GM12878 (cell line): ENCODE measurements at regions not wholly inside any gene's neighbourhood (a gene's known extent, or its start where the extent isn't known, plus 50 kb on each side); places are given as distances from the start of the nearest gene placed in this dataset.
A peak's percentile ranks its signal among the peaks of the same experiment; 100 is the strongest.

Experiments used
- ATAC-seq: fragments of 200-7000 bp; cut with Tn5 transposase; 3 replicates; pipeline ENCODE4 v1.9.1; 2020; ENCODE audit warnings: mild to moderate bottlenecking, moderate library complexity
- BruUV-seq: library from RNA; stranded (reverse); fragments of 400-500 nt; replicated peaks from 2 replicates; lab custom pipeline; 2021; lab: Mats Ljungman, UMichigan
- CTCF ChIA-PET: fragments of 300-600 bp; sonication (Branson Sonifier 250); formaldehyde crosslinking; extraction: SDS; loops from one replicate; lab custom pipeline; 2021; ENCODE audit warnings: inconsistent platforms; lab: Yijun Ruan, JAX
- POLR2A ChIA-PET: fragments of 350-600 bp; formaldehyde crosslinking; extraction: SDS; loops from one replicate; lab custom pipeline; 2021; ENCODE audit warnings: inconsistent platforms; lab: Charles Lee
- RAD21 ChIA-PET: fragments of 300-600 bp; sonication (Branson Sonifier 250); formaldehyde crosslinking; loops from one replicate; lab custom pipeline; 2023; ENCODE audit warnings: antibody characterized with exemption; ENCODE audit not compliant: unreplicated experiment; lab: Charles Lee
- SMC1A ChIA-PET: fragments of 300-600 bp; sonication (Branson Sonifier 250); formaldehyde crosslinking; loops from one replicate; lab custom pipeline; 2023; ENCODE audit not compliant: unreplicated experiment, uncharacterized antibody; lab: Charles Lee
- DNase-seq: peaks from one replicate; pipeline ENCODE4 v3.0.0-alpha.2; 2011; ENCODE audit warnings: low read depth, low spot score
- FAIRE-seq: peaks from 3 replicates; lab custom pipeline; 2011; peaks lifted over from hg19 to GRCh38; lab: Jason Lieb, UNC
- H2AFZ ChIP-seq: 2 replicates; pipeline ENCODE4 v1.6.0; 2011; ENCODE audit warnings: low read depth, low read length, control low read depth; ENCODE audit not compliant: control insufficient read depth
- H3K27ac ChIP-seq: 2 replicates; pipeline ENCODE4 v1.5.1; 2011; ENCODE audit warnings: control low read depth; ENCODE audit not compliant: control insufficient read depth, insufficient read depth
- H3K27me3 ChIP-seq, 2 experiments: replicated peaks in 1 of 2; 2 replicates each; pipeline versions ENCODE4 v1.6.0 to v1.6.1; 2011; ENCODE audit warnings: low read length in 1 of 2; ENCODE audit not compliant: control insufficient read depth in 2 of 2, insufficient read depth in 2 of 2
- H3K36me3 ChIP-seq, 2 experiments: 2 replicates each; pipeline ENCODE4 v1.5.1; 2011; ENCODE audit warnings: low read length in 1 of 2; ENCODE audit not compliant: control insufficient read depth in 2 of 2, insufficient read depth in 2 of 2
- H3K4me1 ChIP-seq: 2 replicates; pipeline ENCODE4 v1.6.1; 2011; ENCODE audit warnings: mild to moderate bottlenecking, low read length, moderate library complexity, mixed read lengths; ENCODE audit not compliant: control insufficient read depth, insufficient read depth
- H3K4me2 ChIP-seq: 2 replicates; pipeline ENCODE4 v1.6.0; 2011; ENCODE audit warnings: control low read depth; ENCODE audit not compliant: control insufficient read depth, insufficient read depth
- H3K4me3 ChIP-seq: fragments of 200-600 bp; sonication (generic); 2 replicates; pipeline ENCODE4 v1.5.1; 2016
- H3K79me2 ChIP-seq: 2 replicates; pipeline ENCODE4 v1.6.0; 2011; ENCODE audit warnings: low read length; ENCODE audit not compliant: control insufficient read depth, insufficient read depth
- H3K9ac ChIP-seq: 2 replicates; pipeline ENCODE4 v1.8.0; 2011; ENCODE audit warnings: low read length, control low read depth, mixed read lengths; ENCODE audit not compliant: control insufficient read depth, insufficient read depth
- H3K9me3 ChIP-seq: replicated peaks from 3 replicates; pipeline ENCODE4 v1.5.1; 2011; ENCODE audit warnings: mild to moderate bottlenecking, low read length; ENCODE audit not compliant: control insufficient read depth, insufficient read depth
- H4K20me1 ChIP-seq: 2 replicates; pipeline ENCODE4 v1.6.0; 2011; ENCODE audit not compliant: control insufficient read depth, insufficient read depth
- CTCF ChIP-seq, 3 experiments: IDR thresholded peaks in 2 of 3; conservative IDR thresholded peaks in 1 of 3; 2 replicates each; pipeline ENCODE4 v1.5.1; 2011; ENCODE audit warnings: low read depth in 3 of 3, low read length in 3 of 3, mild to moderate bottlenecking in 3 of 3, control low read depth in 2 of 3, moderate library complexity in 2 of 3, inconsistent platforms in 1 of 3, mixed read lengths in 1 of 3; ENCODE audit not compliant: control insufficient read depth in 2 of 3, insufficient read depth in 1 of 3; ENCODE audit errors: extremely low read depth in 1 of 3
- E2F4 ChIP-seq: IDR thresholded peaks from 2 replicates; pipeline ENCODE4 v1.6.1; 2012; ENCODE audit warnings: low read depth, low read length, improper control_type of control experiment
- MLLT1 ChIP-seq: fragments of 450-650 bp; IDR thresholded peaks from 2 replicates; pipeline ENCODE4 v1.6.1; 2016; ENCODE audit warnings: mild to moderate bottlenecking
- NR2C1 ChIP-seq: fragments of 450-650 bp; IDR thresholded peaks from 2 replicates; pipeline ENCODE4 v1.6.1; 2017; ENCODE audit warnings: antibody characterized with exemption, mild to moderate bottlenecking, moderate library complexity
- WRNIP1 ChIP-seq: IDR thresholded peaks from 2 replicates; pipeline ENCODE4 v1.6.1; 2011; ENCODE audit warnings: low read depth, low read length, improper control_type of control experiment, borderline replicate concordance
- WGBS: methylation state at CpG from one replicate; pipeline ENCODE4 v1.1.6; 2016; ENCODE audit warnings: low lambda C conversion rate; ENCODE audit not compliant: insufficient replicate concordance, insufficient coverage; ENCODE audit errors: missing lambda C conversion rate; 5-methylcytosine and 5-hydroxymethylcytosine counted together
- in situ Hi-C: fragments of 300-500 bp; cut with MboI; formaldehyde crosslinking; loops from 9 replicates; pipeline ENCODE4 v1.14.3; 2018; ENCODE audit warnings: mixed read lengths
- intact Hi-C: fragments of 100-400 bp; cut with micrococcal nuclease; formaldehyde crosslinking; loops from one replicate; pipeline ENCODE4 v1.14.2; 2022; ENCODE audit not compliant: unreplicated experiment

- no peak overlapping the region for H3K27ac ChIP-seq
- SMC1A ChIA-PET, result interaction anchor here (1.0 kb wide), 1 partner anchor 52 kb away, joined by 3 read pairs; no protein-coding TSS in a partner anchor
These were observed 133.5 kb upstream of the PRSS58 start for GRCh38 chr7:142391191-142391992.

More at GRCh38 chr7:142391191-142391992, 133.5 kb upstream of the PRSS58 start:
- Histone ChIP-seq H3K4me2 (no peak overlapping the region), H3K9ac (no peak overlapping the region), H3K9me3 (no peaks in the 10 kb centered on the region), H3K36me3 (no peaks in the 10 kb centered on the region), H2AFZ (no peak overlapping the region), H3K4me1 (no peaks in the 10 kb centered on the region), H3K79me2 (no peaks in the 10 kb centered on the region), H3K4me3 (no peak overlapping the region), H3K27me3 (no peaks in the 10 kb centered on the region; a peak in 2 of 4 replicates), H4K20me1 (no peaks in the 10 kb centered on the region; the same call in 1 of the 2 replicates)
- no TSS peak for BruUV-seq
- intact Hi-C loops (no loop called here), in situ Hi-C loops (no loop called here)
- TF ChIP-seq E2F4, result no peak
- TF ChIP-seq WRNIP1, result no peak
- TF ChIP-seq MLLT1, result no peak
- TF ChIP-seq CTCF (IDR thresholded peaks at IDR 0.05 in 2 of 3, conservative IDR thresholded peaks at IDR 0.05 in 1 of 3; ENCODE audit: control insufficient read depth in 2 of 3, extremely low read depth in 1 of 3, insufficient read depth in 1 of 3, low read depth in 3 of 3, low read length in 3 of 3), result peak; percentile 32 to 51 (median 38)
- no peak for TF ChIP-seq NR2C1
- WGBS, result 10% methylated on average over 6 of the region's 6 CpGs
- ATAC-seq, result peak; percentile 81
- no peak for FAIRE-seq
- RAD21 ChIA-PET, result no interaction called here
- CTCF ChIA-PET, result interaction anchor here (0.7 to 1.4 kb wide), 3 partner anchors 30 to 106 kb away, joined by 3 to 5 read pairs (median 3); no protein-coding TSS in a partner anchor
- DNase-seq, result no peak
- POLR2A ChIA-PET, result no interaction called here
